SK-N-SH treated with all-trans-retinoic acid at 6 μM for 48 hours (cell line): ENCODE measurements at regions not wholly inside any gene's neighbourhood (a gene's known extent, or its start where the extent isn't known, plus 50 kb on each side); places are given as distances from the start of the nearest gene placed in this dataset.

Experiments
- BACH2 ChIP-seq: fragments of 250-450 bp; sonication (Bioruptor Pico); IDR thresholded peaks from 2 replicates; pipeline ENCODE4 v1.9.0; 2021; ENCODE audit warnings: mild to moderate bottlenecking, borderline replicate concordance
- CREB5 ChIP-seq: fragments of 250-450 bp; sonication (Bioruptor Pico); IDR thresholded peaks from 2 replicates; pipeline ENCODE4 v1.5.1; 2020; ENCODE audit warnings: low read depth, mild to moderate bottlenecking, moderate library complexity
- CSRNP3 ChIP-seq: fragments of 250-450 bp; sonication (Bioruptor Pico); IDR thresholded peaks from 2 replicates; pipeline ENCODE4 v1.5.1; 2021; ENCODE audit warnings: mild to moderate bottlenecking, moderate library complexity
- GLIS3 ChIP-seq: fragments of 250-450 bp; sonication (Bioruptor Pico); IDR thresholded peaks from 2 replicates; pipeline ENCODE4 v1.5.0; 2020; ENCODE audit warnings: mild to moderate bottlenecking, moderate library complexity
- RARB ChIP-seq: fragments of 250-450 bp; sonication (Bioruptor Pico); IDR thresholded peaks from 2 replicates; pipeline ENCODE4 v1.8.0; 2021; ENCODE audit warnings: mild to moderate bottlenecking, moderate library complexity
- SNAI2 ChIP-seq: fragments of 250-450 bp; sonication (Bioruptor Pico); IDR thresholded peaks from 2 replicates; pipeline ENCODE4 v1.5.0; 2020; ENCODE audit warnings: mild to moderate bottlenecking, moderate library complexity
- TCF4 ChIP-seq: fragments of 250-450 bp; sonication (Bioruptor Pico); IDR thresholded peaks from 2 replicates; pipeline ENCODE4 v1.8.0; 2021; ENCODE audit warnings: mild to moderate bottlenecking, moderate library complexity, borderline replicate concordance
- ZC3H10 ChIP-seq: fragments of 250-450 bp; sonication (Bioruptor Pico); IDR thresholded peaks from 2 replicates; pipeline ENCODE4 v1.5.1; 2021; ENCODE audit warnings: mild to moderate bottlenecking, moderate library complexity
- ZFP3 ChIP-seq: fragments of 250-450 bp; sonication (Bioruptor Pico); IDR thresholded peaks from 2 replicates; pipeline ENCODE4 v1.5.0; 2020; ENCODE audit warnings: mild to moderate bottlenecking, moderate library complexity
- ZFP30 ChIP-seq: fragments of 450-650 bp; formaldehyde crosslinking; IDR thresholded peaks from 2 replicates; pipeline ENCODE4 v1.5.0; 2022; ENCODE audit warnings: mild to moderate bottlenecking, moderate library complexity
- ZNF70 ChIP-seq: fragments of 450-650 bp; formaldehyde crosslinking; IDR thresholded peaks from 2 replicates; pipeline ENCODE4 v1.5.0; 2020; ENCODE audit warnings: mild to moderate bottlenecking, moderate library complexity
- TF ChIP-seq, protein P1 (sequence below): fragments of 250-450 bp; sonication (Bioruptor Pico); IDR thresholded peaks from 2 replicates; pipeline ENCODE4 v1.8.0; 2021; ENCODE audit warnings: low read depth, mild to moderate bottlenecking, moderate library complexity, borderline replicate concordance
- TF ChIP-seq, protein P2 (sequence below): fragments of 250-450 bp; sonication (Bioruptor Pico); IDR thresholded peaks from 2 replicates; pipeline ENCODE4 v1.8.0; 2020; ENCODE audit warnings: mild to moderate bottlenecking, moderate library complexity, borderline replicate concordance

GRCh38 chr17:5780476-5780875 is 196.2 kb upstream of the NLRP1 start:
- no peak for TF ChIP-seq CREB5 (CRISPR knock-in tag)
- no peak for TF ChIP-seq TCF4 (CRISPR knock-in tag)
- TF ChIP-seq, protein P1, sequence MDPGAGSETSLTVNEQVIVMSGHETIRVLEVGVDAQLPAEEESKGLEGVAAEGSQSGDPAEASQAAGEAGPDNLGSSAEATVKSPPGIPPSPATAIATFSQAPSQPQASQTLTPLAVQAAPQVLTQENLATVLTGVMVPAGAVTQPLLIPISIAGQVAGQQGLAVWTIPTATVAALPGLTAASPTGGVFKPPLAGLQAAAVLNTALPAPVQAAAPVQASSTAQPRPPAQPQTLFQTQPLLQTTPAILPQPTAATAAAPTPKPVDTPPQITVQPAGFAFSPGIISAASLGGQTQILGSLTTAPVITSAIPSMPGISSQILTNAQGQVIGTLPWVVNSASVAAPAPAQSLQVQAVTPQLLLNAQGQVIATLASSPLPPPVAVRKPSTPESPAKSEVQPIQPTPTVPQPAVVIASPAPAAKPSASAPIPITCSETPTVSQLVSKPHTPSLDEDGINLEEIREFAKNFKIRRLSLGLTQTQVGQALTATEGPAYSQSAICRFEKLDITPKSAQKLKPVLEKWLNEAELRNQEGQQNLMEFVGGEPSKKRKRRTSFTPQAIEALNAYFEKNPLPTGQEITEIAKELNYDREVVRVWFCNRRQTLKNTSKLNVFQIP, result no peak
- no peak for TF ChIP-seq BACH2
- no peak for TF ChIP-seq CSRNP3 (CRISPR knock-in tag)
- no peak for TF ChIP-seq ZNF70 (CRISPR knock-in tag)
- no peak for TF ChIP-seq ZFP30
- no peak for TF ChIP-seq RARB (CRISPR knock-in tag)
- TF ChIP-seq, protein P2, sequence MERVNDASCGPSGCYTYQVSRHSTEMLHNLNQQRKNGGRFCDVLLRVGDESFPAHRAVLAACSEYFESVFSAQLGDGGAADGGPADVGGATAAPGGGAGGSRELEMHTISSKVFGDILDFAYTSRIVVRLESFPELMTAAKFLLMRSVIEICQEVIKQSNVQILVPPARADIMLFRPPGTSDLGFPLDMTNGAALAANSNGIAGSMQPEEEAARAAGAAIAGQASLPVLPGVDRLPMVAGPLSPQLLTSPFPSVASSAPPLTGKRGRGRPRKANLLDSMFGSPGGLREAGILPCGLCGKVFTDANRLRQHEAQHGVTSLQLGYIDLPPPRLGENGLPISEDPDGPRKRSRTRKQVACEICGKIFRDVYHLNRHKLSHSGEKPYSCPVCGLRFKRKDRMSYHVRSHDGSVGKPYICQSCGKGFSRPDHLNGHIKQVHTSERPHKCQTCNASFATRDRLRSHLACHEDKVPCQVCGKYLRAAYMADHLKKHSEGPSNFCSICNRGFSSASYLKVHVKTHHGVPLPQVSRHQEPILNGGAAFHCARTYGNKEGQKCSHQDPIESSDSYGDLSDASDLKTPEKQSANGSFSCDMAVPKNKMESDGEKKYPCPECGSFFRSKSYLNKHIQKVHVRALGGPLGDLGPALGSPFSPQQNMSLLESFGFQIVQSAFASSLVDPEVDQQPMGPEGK (CRISPR knock-in tag), result no peak
- no peak for TF ChIP-seq GLIS3 (CRISPR knock-in tag)
- TF ChIP-seq SNAI2 (CRISPR knock-in tag), result no peak
- no peak for TF ChIP-seq ZC3H10 (CRISPR knock-in tag)
- TF ChIP-seq ZFP3, result no peak
